K562 (cell line): ENCODE measurements at regions not wholly inside any gene's neighbourhood (a gene's known extent, or its start where the extent isn't known, plus 50 kb on each side); places are given as distances from the start of the nearest gene placed in this dataset.

Experiments
- ATAC-seq: fragments of 200-7000 bp; cut with Tn5 transposase; 3 replicates; pipeline ENCODE4 v1.9.1; 2020; ENCODE audit warnings: moderate library complexity
- BruUV-seq: library from RNA; stranded (reverse); fragments of 400-500 nt; replicated peaks from 2 replicates; lab custom pipeline; 2021; lab: Mats Ljungman, UMichigan
- CTCF ChIA-PET: fragments of 300-600 bp; formaldehyde crosslinking; extraction: SDS; loops from one replicate; lab custom pipeline; 2021; ENCODE audit warnings: low intra/inter-chr PET ratio; lab: Yijun Ruan, JAX
- POLR2A ChIA-PET: fragments of 300-600, 350-650 bp; sonication (Branson Sonifier 250); formaldehyde crosslinking; extraction: SDS; loops from one replicate; lab custom pipeline; 2021; ENCODE audit warnings: antibody characterized with exemption, inconsistent platforms; lab: Yijun Ruan, JAX
- DNase-seq, 4 experiments: peaks; one replicate each; pipeline versions ENCODE4 v3.0.0 to v3.0.0-alpha.2; 2011 to 2018; ENCODE audit warnings: low spot score in 3 of 4, mixed read lengths in 3 of 4; ENCODE audit errors: extremely low read depth in 1 of 4
- FAIRE-seq: peaks from 2 replicates; lab custom pipeline; 2011; peaks lifted over from hg19 to GRCh38; lab: Jason Lieb, UNC
- H2AFZ ChIP-seq: 2 replicates; pipeline ENCODE4 v1.6.0; 2011; ENCODE audit warnings: low read depth, low read length, control low read depth, inconsistent platforms
- H3K27ac ChIP-seq: fragments of 200-600 bp; 3 replicates; pipeline ENCODE4 v1.8.0; 2011; ENCODE audit warnings: low read depth, mild to moderate bottlenecking, control low read depth, inconsistent platforms, low read length, moderate library complexity, mixed read lengths; ENCODE audit errors: extremely low read depth
- H3K27me3 ChIP-seq, 2 experiments: fragments of 300-600 bp in 1 of 2; 2 replicates in 1 of 2; 3 replicates in 1 of 2; pipeline versions ENCODE4 v1.6.0 to v1.8.0; 2011; ENCODE audit warnings: inconsistent platforms in 2 of 2, low read length in 2 of 2, mild to moderate bottlenecking in 1 of 2, mixed read lengths in 1 of 2, moderate library complexity in 1 of 2; ENCODE audit not compliant: control insufficient read depth in 2 of 2, insufficient read depth in 2 of 2
- H3K36me3 ChIP-seq: fragments of 300-600 bp; 3 replicates; pipeline ENCODE4 v1.8.0; 2011; ENCODE audit warnings: mild to moderate bottlenecking, low read length, inconsistent platforms; ENCODE audit not compliant: control insufficient read depth, insufficient read depth
- H3K4me1 ChIP-seq, 2 experiments: fragments of 200-600 bp in 1 of 2; replicated peaks in 1 of 2; 2 replicates in 1 of 2; 3 replicates in 1 of 2; pipeline versions ENCODE4 v1.5.1 to v1.8.0; 2011; ENCODE audit warnings: inconsistent platforms in 2 of 2, low read length in 2 of 2, mild to moderate bottlenecking in 1 of 2, mixed read lengths in 1 of 2, moderate library complexity in 1 of 2; ENCODE audit not compliant: control insufficient read depth in 2 of 2, insufficient read depth in 2 of 2
- H3K4me2 ChIP-seq: 2 replicates; pipeline ENCODE4 v1.6.1; 2011; ENCODE audit warnings: low read length, control low read depth, inconsistent platforms, mixed read lengths; ENCODE audit not compliant: insufficient read depth
- H3K4me3 ChIP-seq: fragments of 200-600 bp; sonication (generic), shearing (Covaris generic); 2 replicates; pipeline ENCODE4 v1.5.1; 2016; ENCODE audit warnings: control low read depth, inconsistent platforms
- H3K79me2 ChIP-seq: fragments of 200-600 bp; 3 replicates; pipeline ENCODE4 v1.8.0; 2011; ENCODE audit warnings: low read length, inconsistent platforms; ENCODE audit not compliant: control insufficient read depth, insufficient read depth
- H3K9ac ChIP-seq, 2 experiments: 2 replicates each; pipeline versions ENCODE4 v1.6.0 to v1.6.1; 2011; ENCODE audit warnings: low read depth in 2 of 2, low read length in 2 of 2, control low read depth in 1 of 2, inconsistent platforms in 1 of 2, mild to moderate bottlenecking in 1 of 2, mixed read lengths in 1 of 2; ENCODE audit not compliant: insufficient read depth in 1 of 2
- H3K9me1 ChIP-seq: one replicate; pipeline ENCODE4 v1.6.0; 2011; ENCODE audit warnings: inconsistent platforms, mild to moderate bottlenecking, low read length, moderate library complexity; ENCODE audit not compliant: control insufficient read depth, insufficient read depth
- H3K9me3 ChIP-seq: replicated peaks from 2 replicates; pipeline ENCODE4 v1.5.1; 2011; ENCODE audit warnings: low read depth, low read length, inconsistent platforms; ENCODE audit not compliant: control insufficient read depth, insufficient read depth
- H4K20me1 ChIP-seq: replicated peaks from 2 replicates; pipeline ENCODE4 v1.6.1; 2011; ENCODE audit warnings: low read length, inconsistent platforms, mixed read lengths; ENCODE audit not compliant: control insufficient read depth, insufficient read depth
- CTCF ChIP-seq, 3 experiments: IDR thresholded peaks in 2 of 3; conservative IDR thresholded peaks in 1 of 3; 2 replicates each; pipeline ENCODE4 v1.5.1; 2011 to 2012; ENCODE audit warnings: low read length in 3 of 3, mild to moderate bottlenecking in 3 of 3, control low read depth in 2 of 3, improper control_type of control experiment in 1 of 3, inconsistent platforms in 1 of 3, low read depth in 1 of 3, mixed read lengths in 1 of 3, moderate library complexity in 1 of 3; ENCODE audit not compliant: insufficient read depth in 2 of 3
- PHF20 ChIP-seq: fragments of 450-650 bp; IDR thresholded peaks from 2 replicates; pipeline ENCODE4 v1.6.1; 2018; ENCODE audit not compliant: partially characterized antibody
- POLR2G ChIP-seq: fragments of 200-400 bp; formaldehyde crosslinking; IDR thresholded peaks from 2 replicates; pipeline ENCODE4 v1.6.1; 2017; ENCODE audit warnings: low read depth, mild to moderate bottlenecking, antibody characterized with exemption, low read length, moderate library complexity
- SMARCE1 ChIP-seq: fragments of 450-650 bp; IDR thresholded peaks from 2 replicates; pipeline ENCODE4 v1.7.1; 2016; ENCODE audit warnings: mild to moderate bottlenecking
- ZFP1 ChIP-seq: fragments of 450-650 bp; formaldehyde crosslinking; IDR thresholded peaks from 2 replicates; pipeline ENCODE4 v1.4.0; 2020; ENCODE audit warnings: mild to moderate bottlenecking, mixed read lengths
- ZNF668 ChIP-seq: fragments of 250-450 bp; sonication (Bioruptor Pico); IDR thresholded peaks from 2 replicates; pipeline ENCODE4 v1.8.0; 2022; ENCODE audit warnings: mild to moderate bottlenecking, inconsistent platforms
- WGBS: fragments of 100-300 bp; shearing (Covaris generic); methylation state at CpG from one replicate; pipeline ENCODE4 v1.1.6; 2016; ENCODE audit warnings: low coverage, mixed read lengths; ENCODE audit not compliant: insufficient coverage; ENCODE audit errors: missing lambda C conversion rate; 5-methylcytosine and 5-hydroxymethylcytosine counted together
- in situ Hi-C: fragments of 300-500 bp; cut with MboI; formaldehyde crosslinking; loops from 4 replicates; pipeline ENCODE4 v1.15.0; 2018; ENCODE audit warnings: inconsistent platforms, mixed read lengths
- intact Hi-C: fragments of 100-400 bp; cut with micrococcal nuclease; formaldehyde crosslinking; loops from 2 replicates; pipeline ENCODE4 v1.14.2; 2022

DNA sequence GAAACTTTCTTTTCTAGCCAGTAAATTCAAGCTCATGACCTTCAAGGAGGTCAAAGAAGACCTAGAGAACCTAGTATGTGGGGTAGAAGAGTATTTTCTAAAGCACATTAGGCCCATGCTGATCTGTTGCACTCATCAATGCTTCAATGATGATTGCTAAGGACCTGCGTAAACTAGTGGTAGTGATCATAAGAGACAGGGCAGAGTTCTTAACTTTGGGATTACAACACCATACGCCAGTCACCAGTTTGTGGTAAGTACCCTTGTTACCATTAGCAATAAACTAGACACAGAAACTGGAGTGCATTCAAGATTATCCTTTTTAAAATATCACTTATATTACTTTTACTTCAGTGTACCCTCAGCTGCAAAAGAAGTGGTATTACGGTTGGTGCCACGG, 490.3 kb downstream of the BUD13 start:
- Histone ChIP-seq H3K27ac (no peak overlapping the region), H3K9me3 (no peaks in the 10 kb centered on the region), H3K4me1 (no peaks in the 10 kb centered on the region), H3K79me2 (no peaks in the 10 kb centered on the region), H3K27me3 (no peaks in the 10 kb centered on the region; a peak in 1 of 5 replicates), H3K4me2 (no peak overlapping the region), H3K4me3 (no peak overlapping the region), H3K9ac (no peak overlapping the region), H3K9me1 (no peaks in the 10 kb centered on the region), H3K36me3 (no peaks in the 10 kb centered on the region), H4K20me1 (no peaks in the 10 kb centered on the region), H2AFZ (no peak overlapping the region)
- intact Hi-C loops = no loop called here
- in situ Hi-C loops = no loop called here
- ATAC-seq (no peak), DNase-seq (no peak), FAIRE-seq (no peak)
- no TSS peak for BruUV-seq
- WGBS = 13% methylated on average over 4 of the region's 4 CpGs
- CTCF ChIA-PET = no interaction called here
- POLR2A ChIA-PET = no interaction called here
- TF ChIP-seq PHF20 (no peak), SMARCE1 (no peak), CTCF (IDR thresholded peaks at IDR 0.05 in 2 of 3, conservative IDR thresholded peaks at IDR 0.05 in 1 of 3; ENCODE audit: insufficient read depth in 2 of 3, low read depth in 1 of 3, low read length in 3 of 3) (no peak), POLR2G (no peak), ZNF668 (CRISPR knock-in tag) (no peak), ZFP1 (CRISPR knock-in tag) (no peak)
